DMS114 treated with DMSO at 0.1 percent for 48 hours (cell line): ENCODE measurements at regions not wholly inside any gene's neighbourhood (a gene's known extent, or its start where the extent isn't known, plus 50 kb on each side); places are given as distances from the start of the nearest gene placed in this dataset.

Experiments
- DNase-seq: peaks from one replicate; lab custom pipeline; 2025; ENCODE audit not compliant: unreplicated experiment; lab: John Stamatoyannopoulos, UW

DNA sequence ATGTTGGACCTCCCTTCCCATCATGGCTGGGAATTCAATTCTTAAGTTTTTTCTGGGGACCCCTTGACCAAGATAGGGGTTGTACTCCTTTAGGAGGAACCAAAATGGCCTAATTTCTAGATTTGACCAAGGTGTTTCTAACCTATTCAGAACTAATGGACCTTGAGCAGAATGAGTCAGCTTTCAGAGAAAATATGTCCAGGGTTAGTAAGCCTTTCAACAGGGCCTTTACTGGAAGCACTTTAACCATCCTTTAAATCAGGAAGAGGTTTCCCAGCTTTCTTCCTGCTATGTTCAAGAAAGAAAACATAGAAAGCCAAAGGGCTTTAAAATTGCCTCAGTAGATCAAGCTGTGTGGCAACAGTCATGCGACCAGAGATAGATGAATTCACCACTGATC lies 1184.9 kb upstream of the ACVR2A start:
- DNase-seq, result no peak

DNA sequence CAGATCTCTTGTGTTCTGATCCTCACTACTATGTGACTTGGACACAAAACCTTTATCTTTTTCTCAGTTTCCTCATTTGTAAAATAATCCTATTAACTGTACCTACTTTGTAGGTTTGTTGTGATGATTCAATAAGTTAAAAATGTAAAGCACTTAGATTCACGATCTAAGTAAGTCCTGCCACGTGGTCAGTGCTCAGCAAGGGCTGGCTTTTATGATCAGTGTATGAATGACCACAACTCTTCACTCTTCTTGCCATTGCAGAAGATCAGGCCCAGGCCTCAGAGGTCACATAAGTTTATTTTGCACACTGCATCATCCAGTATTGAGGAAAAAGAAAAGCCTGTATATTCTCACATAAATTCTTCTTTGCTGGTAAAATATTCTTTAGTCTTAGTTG lies 1192.5 kb upstream of the ACVR2A start:
- no peak for DNase-seq

DNA sequence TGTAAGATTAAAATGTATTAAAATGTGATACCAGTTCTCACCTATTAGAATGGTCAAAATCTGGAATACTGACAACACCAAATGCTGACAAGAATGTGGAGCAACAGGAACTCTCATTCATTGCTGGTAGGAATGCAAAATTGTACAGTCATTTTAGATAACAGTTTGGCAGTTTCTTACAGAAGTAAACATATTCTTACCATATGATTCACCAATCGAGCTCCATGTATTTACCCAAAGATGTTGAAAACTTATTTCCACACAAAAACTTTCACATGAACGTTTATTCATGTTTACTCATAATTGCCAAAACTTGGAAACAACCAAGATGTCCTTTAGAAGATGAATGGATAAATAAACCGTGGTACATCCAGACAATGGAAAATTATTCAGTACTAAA lies 1193.5 kb upstream of the ACVR2A start:
- DNase-seq, result no peak

DNA sequence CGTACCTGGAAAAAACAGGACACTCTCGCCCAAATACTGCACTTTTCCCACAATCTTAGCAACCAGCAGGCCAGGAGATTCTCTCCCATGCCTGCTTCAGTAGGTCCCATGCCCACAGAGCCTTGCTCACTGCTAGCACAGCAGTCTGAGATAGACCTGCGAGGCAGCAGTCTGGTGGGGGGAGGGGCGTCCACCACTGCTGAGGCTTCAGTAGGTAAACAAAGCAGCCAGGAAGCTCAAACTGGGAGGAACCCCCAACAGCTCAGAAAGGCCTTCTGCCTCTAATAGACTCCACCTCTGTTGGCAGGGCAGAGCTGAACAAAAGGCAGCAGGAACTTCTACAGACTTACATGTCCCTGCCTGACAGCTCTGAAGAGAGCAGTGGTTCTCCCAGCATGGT lies 1202.8 kb upstream of the ACVR2A start:
- no peak for DNase-seq

DNA sequence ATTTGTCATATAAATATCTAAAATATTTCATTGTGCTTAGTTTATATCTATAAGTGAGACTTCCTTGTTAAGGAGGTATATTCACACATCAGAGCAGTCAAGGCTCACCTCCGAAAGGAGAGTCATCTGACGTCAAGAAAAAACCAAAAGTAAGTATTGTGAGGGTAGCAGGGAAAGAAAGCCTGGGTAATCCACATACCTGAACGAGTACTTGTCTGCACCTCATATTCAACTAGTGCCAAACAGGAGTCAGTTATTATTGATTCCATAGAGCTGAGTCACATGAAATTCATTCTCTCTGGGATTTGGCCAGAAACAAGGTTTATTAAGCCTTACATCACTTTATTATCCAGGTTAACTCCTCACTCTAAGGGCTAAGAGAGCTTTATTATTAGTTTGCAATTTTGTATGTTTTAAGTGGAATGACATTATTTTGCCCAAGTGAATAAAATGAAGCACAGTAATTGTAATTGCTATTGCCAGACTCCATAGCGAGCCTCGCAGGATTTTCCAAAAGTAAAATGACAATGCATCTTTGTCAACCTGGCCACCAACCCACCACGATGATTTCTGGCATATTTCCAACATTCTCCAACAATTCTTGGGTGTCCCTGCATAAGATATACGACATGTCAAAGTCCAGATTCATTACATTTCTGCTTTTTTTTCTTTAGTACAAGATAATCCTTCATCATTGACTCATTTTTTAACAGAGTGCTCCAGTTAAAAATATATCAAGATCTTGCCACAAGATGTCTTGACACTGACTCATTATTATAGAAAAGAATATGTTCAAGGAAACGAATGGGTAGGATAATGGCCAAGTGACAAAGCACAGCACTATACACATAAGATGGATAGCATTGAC lies 1210.4 kb upstream of the ACVR2A start:
- no peak for DNase-seq

DNA sequence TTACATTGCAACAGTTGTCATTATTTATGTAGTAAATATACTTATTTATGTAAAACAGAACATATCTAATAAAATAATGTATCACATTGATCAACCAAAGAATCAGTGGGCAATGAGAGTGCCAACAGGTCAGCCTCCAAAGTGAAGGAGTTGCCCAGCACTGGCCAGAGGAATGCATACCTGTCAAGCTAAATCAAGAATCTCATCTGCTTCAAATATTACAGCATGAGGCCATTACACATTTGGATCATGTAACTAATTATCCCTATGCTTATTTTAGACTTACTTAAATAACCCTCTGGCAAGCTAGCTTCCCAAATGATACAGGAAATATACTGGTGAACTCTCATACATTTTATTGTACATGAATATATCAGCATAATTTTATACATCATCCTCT lies 1211.7 kb upstream of the ACVR2A start:
- no peak for DNase-seq

DNA sequence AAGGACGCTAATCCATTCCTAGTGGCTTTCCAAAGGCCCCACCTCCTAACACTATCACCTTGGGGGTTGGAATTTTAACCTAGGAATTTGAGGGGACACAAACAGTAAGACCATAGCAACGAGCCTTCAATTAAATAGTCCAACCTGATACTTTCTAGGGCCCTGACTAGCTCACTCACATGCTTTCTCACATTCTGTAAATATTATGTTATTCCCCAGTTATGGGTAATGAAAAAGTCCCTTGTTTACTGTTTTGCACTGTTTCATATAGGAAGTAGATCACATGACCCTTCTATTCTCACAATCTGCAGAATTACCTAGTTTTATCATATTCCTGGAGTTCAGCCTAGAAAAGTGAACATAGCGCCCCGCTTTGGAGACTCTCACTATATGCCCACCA lies 1212.1 kb upstream of the ACVR2A start:
- no peak for DNase-seq

DNA sequence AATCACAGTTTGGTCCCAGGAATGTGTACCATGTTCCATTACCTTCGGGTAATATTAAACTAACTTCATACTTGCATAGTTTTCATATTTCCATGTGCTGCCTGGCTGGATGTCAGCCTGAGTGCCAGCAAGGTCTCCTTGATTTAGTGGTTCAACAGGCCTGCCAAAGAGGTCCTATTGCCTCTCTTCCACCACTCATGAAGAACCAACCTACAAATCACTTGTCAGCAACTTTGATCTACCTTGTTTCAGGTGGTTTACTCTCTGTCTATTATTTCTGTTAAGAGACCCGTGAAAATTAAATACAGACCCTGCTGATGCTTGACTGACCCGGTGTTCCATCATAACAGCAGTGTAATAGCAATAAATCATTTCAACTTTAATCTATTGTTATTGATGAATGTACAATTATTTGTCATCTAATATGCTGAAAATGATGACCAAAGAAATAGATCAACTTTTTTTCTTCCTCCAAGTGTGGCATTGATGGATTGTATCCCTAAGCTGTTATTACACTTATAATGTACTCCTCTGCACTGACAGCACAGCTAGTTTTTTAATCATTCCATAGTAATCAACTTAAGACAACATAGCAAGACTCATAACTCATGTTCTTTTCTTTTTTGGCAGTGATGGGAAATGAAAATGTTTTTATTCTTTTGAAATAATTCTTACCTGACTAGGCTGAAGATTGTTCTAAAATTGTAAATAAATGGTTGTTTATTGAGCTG lies 1220.2 kb upstream of the ACVR2A start:
- no peak for DNase-seq

DNA sequence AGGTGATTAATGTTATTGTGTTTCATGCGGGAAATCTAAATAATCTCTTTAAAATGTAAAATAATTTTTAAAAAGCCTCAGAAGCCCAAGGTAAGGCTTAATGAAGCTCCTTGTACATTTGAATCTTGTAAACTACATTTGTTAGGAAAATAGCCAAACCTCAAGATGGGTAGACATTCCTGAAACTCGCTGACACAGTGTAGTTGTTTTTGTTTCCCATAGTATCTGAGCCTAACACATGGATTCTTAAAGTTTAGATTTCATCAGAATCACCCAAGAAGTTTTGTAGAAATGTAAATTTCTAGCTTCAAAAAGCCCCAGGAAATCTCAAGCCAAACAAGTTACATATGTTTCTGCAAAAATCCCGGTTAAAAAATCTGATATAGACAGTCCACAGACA lies 1221.1 kb upstream of the ACVR2A start:
- DNase-seq, result no peak

DNA sequence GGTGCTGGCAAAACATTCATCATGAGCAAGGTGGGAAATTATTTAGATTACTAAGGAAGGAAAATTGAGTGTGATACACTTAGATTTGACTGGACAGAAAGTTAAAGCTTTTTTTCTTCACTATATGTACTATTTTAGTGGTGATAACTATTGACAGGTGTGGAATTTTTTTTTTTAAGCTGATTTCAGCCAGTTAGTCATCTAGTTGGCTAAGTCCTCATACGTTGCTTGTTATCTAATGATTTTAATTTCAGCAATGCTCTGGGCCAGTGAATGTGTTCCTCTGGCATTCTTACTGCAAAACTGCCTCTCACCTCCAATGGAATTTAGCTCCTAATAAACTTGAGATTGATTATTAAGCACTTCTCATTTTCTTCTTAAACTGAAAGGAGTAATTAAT lies 1223.2 kb upstream of the ACVR2A start:
- no peak for DNase-seq

DNA sequence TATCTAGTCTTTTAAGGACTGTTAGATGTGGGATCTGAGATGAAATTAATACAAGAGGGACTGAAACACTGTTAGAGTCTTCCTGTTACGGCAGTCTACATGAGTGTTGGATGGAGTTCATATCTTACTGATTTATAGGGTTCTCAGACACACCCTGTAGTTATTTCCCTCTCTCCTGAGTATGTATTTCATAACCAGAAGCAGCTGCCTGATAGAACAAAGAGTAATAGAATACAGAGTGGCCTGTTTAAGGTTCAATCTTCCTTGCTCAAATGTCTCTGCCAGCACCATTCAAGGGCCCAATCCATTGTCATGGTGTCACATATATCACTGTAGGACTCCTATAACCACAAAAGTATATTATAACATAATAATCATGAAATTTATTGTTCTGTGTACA lies 1229.1 kb upstream of the ACVR2A start:
- no peak for DNase-seq

DNA sequence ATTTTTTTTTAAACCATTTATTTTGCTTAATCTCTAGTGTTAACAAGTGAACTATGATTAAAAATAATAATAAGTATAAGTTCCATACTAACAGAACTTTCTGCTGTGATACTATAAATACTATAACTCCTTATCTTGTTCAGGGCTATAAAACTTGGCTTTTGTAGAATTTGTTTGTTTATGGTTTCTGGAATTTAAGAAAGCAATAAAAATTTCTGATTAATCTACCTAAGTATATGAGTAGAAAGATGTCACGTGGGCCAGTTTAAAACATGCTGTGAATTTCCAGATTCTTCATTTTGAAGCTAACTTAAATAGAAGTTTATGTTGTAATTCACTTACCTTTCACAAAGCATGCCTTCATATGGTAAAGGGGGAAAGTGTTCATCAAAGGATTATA lies 1236.3 kb upstream of the ACVR2A start:
- DNase-seq, result no peak

DNA sequence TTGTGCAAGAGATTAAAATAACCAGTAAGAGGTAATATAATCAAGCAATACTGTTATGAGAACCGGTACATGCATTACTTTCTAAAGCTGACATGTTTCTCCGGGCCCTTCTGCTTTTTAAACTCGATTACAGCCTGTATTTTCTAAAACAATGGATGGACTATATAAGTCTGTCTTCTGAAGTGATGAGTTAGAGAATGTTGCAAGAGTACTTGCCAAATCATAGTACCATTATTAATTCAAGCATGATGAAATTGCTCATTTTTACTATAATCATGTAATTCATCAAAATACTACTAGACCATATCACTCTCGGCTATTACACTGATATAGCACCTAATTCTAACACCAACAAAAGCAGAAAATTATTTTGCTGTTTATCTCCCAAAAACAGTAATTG lies 1240.3 kb upstream of the ACVR2A start:
- DNase-seq, result no peak

DNA sequence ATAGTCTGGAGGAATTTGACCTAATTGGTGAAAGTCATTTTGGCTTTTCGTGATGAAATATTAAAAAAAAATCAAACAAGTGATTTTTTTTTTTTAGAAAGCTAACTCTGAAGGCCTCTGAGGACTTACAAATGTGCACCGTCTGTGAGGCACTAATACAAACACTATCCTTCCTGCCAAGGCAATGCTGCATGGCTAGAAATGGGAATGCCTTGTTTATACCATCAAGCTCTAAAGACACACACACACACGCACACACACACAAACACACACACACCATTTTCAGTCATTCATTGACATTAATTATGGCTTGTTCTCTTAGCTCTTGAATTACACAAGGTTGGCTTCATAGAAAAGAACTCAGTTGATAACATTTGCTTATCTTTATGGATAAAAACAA lies 1242.0 kb upstream of the ACVR2A start:
- DNase-seq, result no peak

DNA sequence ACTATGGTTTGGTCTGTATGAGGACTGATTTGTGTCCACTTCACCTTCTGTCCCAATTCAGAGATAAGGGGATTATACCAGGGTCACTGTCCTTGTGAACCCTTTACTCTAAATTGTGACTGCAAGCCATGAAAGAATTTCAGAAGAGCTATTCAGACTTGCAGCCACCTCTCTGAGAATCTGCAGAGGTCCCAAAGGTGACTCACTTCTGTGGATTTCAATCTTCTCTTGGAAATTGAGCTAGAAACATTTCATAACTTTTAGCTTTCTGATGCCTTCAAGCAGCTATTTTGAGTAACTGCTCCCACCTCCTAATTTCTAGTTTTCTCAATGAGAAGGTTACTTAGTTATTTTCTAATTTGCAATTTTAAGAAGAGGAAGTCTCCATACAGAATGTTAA lies 1242.4 kb upstream of the ACVR2A start:
- DNase-seq, result no peak

DNA sequence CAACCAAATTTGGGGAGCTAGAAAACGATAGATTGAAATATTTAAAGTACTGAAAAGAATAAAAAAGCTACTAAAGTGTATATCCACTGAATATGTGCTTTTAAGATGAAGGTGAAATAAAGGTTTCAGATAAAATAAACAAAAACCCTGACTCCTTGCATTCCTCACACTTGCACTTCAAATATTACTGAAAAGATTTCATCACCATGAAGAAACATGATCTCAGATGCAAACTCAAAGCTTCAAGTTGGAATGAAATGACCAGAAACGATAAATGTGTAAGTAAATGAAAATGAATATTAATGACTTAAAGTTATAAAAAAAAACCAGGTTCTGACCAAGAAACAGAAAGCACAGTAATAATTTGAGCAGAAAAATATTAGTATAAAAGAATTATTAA lies 1246.0 kb upstream of the ACVR2A start:
- no peak for DNase-seq

DNA sequence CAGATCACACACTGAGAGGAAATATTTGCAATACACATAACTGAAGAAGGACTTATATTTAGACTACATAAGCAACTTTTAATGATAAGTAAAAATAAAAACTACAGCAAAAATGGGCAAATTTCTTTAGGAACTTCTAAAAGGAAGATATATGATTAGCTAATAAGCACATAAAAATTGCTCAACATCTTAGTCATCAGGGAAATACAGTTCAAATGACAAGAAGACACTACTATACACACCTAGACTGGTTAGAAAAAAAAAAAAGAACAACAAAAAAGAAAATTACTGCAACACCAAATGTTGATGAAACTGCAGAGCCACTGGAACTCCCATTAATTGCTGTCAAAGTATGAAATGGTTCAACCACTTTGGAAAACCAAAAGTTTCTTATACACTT lies 1247.5 kb upstream of the ACVR2A start:
- no peak for DNase-seq

DNA sequence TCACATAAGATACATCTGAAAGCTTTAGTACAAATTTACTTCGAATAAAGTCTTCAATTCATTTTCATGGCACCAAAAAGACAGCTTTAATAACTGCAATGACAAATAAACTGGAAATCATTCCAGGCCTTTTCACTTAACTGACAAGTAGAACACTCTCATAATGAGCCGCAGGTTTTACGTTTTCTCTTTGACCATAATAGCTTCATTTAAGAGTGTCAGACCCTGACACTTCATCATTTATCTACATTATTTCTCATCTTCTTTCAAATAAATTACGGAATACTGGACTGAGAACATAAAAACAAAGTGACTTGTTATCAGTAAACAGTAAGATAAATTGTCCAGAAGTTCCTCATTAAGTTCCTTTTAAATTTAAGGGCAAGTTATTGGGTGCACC lies 1252.9 kb upstream of the ACVR2A start:
- DNase-seq, result no peak

DNA sequence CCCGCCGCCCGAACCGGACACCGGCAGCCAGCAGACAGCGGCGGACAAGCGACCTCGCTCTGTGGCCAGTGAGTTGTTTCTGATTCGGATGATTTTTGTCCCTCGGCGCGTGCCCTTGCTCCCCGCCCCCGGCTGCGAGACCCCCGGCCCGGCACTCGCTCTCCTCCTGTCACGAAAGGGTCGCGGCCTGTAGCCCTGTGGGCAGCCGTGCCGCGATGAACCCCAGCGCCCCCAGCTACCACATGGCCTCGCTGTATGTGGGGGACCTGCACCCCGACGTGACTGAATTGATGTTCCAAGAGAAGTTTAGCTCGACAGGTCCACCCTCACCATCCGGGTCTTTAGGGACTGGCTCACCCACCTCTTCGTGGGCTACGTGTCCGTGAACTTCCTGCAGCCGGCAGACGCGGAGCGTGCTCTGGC lies 1257.5 kb upstream of the ACVR2A start:
- DNase-seq, result no peak

DNA sequence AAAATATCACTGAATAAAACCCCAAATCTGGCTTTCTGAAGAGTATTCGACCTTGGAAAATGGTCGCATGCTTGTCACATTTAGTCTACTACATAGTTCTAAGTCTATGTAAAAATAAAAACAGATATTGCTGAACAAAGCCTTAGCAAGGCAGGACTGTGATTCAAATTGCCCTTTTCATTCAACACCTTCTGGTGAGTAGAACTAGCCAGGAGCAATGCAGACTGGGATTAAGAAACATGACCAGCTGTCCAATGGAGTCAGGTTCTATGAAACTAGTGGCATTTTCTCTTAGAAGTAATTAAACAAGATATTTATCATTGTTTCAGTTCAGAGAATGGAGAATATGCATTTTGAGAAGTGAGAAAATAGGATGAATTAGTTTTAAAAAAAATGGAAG lies 1260.5 kb upstream of the ACVR2A start:
- DNase-seq, result no peak

DNA sequence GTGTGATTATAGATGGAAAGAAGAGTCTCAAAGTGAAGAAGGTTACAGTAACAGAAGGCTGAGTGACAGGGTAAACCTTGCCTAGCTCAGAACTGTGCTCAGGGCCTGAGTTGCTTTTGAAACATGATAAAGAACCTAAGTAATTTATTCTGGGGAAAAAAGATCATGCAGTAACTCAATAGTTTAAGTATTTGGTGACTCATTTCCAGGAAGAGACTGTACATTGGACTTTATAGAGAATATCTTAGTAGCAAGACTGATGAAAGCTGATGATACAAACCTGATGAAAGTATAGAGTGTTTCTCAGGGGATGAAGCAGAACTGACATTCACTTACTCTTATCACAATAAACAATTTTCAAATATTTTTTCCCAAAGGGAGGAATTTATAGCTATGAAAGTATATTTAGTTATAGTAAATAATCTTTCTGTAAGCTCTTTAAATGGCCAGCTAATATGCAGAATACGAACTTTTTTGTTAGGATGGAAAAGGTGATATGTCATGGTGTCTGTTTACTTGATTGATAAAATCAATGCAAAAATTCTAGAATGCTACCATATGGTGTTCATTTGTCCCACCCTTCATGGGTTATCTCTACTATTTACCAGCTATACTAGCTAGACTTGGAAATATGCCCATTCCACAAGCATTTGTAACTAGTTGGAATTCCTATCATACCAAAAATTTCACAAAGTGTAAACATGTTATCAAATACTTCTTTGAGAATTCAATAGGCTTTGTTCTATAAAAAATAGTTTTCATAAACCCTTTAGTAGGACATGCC lies 1265.5 kb upstream of the ACVR2A start:
- DNase-seq, result no peak
